Left lung (tissue), 4 donors: ENCODE measurements at regions not wholly inside any gene's neighbourhood (a gene's known extent, or its start where the extent isn't known, plus 50 kb on each side); places are given as distances from the start of the nearest gene placed in this dataset.

ENCODE experiments used
- ATAC-seq: fragments of 200-7000 bp; cut with Tn5 transposase; one replicate; pipeline ENCODE4 v1.9.1; 2020; ENCODE audit warnings: moderate library complexity
- DNase-seq, 4 donors: peaks; one replicate each; pipeline ENCODE4 v3.0.0-alpha.2; 2013 to 2020
- H3K27ac ChIP-seq, 2 donors: fragments of 200-600 bp; sonication (generic) in 1 of 2; one replicate each; pipeline versions ENCODE4 v1.5.0 to v1.8.0; 2020 to 2021
- H3K27me3 ChIP-seq, 2 donors: fragments of 200-600 bp; sonication (generic) in 1 of 2; one replicate each; pipeline versions ENCODE4 v1.5.0 to v1.8.0; 2020 to 2021
- H3K36me3 ChIP-seq, 2 donors: fragments of 200-600 bp; sonication (generic) in 1 of 2; one replicate each; pipeline versions ENCODE4 v1.5.0 to v1.8.0; 2020 to 2021
- H3K4me1 ChIP-seq, 2 donors: fragments of 200-600 bp; one replicate each; pipeline ENCODE4 v1.8.0; 2021
- H3K4me3 ChIP-seq, 2 donors: fragments of 200-600 bp; sonication (generic) in 1 of 2; one replicate each; pipeline versions ENCODE4 v1.5.0 to v1.8.0; 2020 to 2021; ENCODE audit warnings: mild to moderate bottlenecking in 1 of 2
- H3K9me3 ChIP-seq, 2 donors: fragments of 200-600 bp; sonication (generic) in 1 of 2; one replicate each; pipeline versions ENCODE4 v1.5.0 to v1.8.0; 2020 to 2021
- CTCF ChIP-seq, 2 donors: fragments of 200-600 bp; sonication (generic) in 1 of 2; IDR thresholded peaks; one replicate each; pipeline versions ENCODE4 v1.5.0 to v1.8.0; 2021; ENCODE audit warnings: antibody characterized with exemption in 2 of 2
- intact Hi-C, 2 donors: fragments of 100-400 bp; cut with DNase I; formaldehyde crosslinking; loops; one replicate each; pipeline versions ENCODE4 v1.11.2 to v1.14.2; 2022
- donor health status: DM: no; HTN: yes; CAD: no.
- donor health status: DM: no; HTN: no; CAD: no.

- DNase-seq: no peak
- Histone ChIP-seq H3K9me3 (no peaks in the 10 kb centered on the region), H3K36me3 (no peaks in the 10 kb centered on the region), H3K4me3 (no peak overlapping the region), H3K27ac (no peak overlapping the region), H3K27me3 (no peaks in the 10 kb centered on the region), H3K4me1 (no peaks in the 10 kb centered on the region)
- TF ChIP-seq CTCF (IDR thresholded peaks at IDR 0.05): no peak
- ATAC-seq: no peak
- intact Hi-C loops: no loop called here
Measured at GRCh38 chr1:80919426-80919825, 881.3 kb upstream of the ADGRL2 start.

GRCh38 chr1:80918380-80918779 is 882.4 kb upstream of the ADGRL2 start:
- no peak overlapping the region for H3K27ac ChIP-seq
- TF ChIP-seq CTCF (IDR thresholded peaks at IDR 0.05): no peak
- no peaks in the 10 kb centered on the region for H3K4me1 ChIP-seq
- DNase-seq (no peak), ATAC-seq (no peak)
- H3K36me3 ChIP-seq: no peaks in the 10 kb centered on the region
- no peak overlapping the region for H3K4me3 ChIP-seq
- no peaks in the 10 kb centered on the region for H3K27me3 ChIP-seq
- H3K9me3 ChIP-seq: no peaks in the 10 kb centered on the region
- intact Hi-C loops: no loop called here

GRCh38 chr1:80917826-80918225 is 882.9 kb upstream of the ADGRL2 start:
- Histone ChIP-seq H3K27ac (no peak overlapping the region), H3K4me1 (no peaks in the 10 kb centered on the region), H3K4me3 (no peak overlapping the region), H3K36me3 (no peaks in the 10 kb centered on the region), H3K27me3 (no peaks in the 10 kb centered on the region), H3K9me3 (no peaks in the 10 kb centered on the region)
- TF ChIP-seq CTCF (IDR thresholded peaks at IDR 0.05): no peak
- ATAC-seq (no peak), DNase-seq (no peak)
- intact Hi-C loops: no loop called here

GRCh38 chr1:80917225-80917624 is 883.5 kb upstream of the ADGRL2 start:
- Histone ChIP-seq H3K4me1 (no peaks in the 10 kb centered on the region), H3K4me3 (no peak overlapping the region), H3K9me3 (no peaks in the 10 kb centered on the region), H3K36me3 (no peaks in the 10 kb centered on the region), H3K27me3 (no peaks in the 10 kb centered on the region), H3K27ac (no peak overlapping the region)
- ATAC-seq: no peak
- DNase-seq: no peak
- intact Hi-C loops: no loop called here
- no peak for TF ChIP-seq CTCF (IDR thresholded peaks at IDR 0.05)

- ATAC-seq: no peak
- no peaks in the 10 kb centered on the region for H3K27me3 ChIP-seq
- no peaks in the 10 kb centered on the region for H3K36me3 ChIP-seq
- no peak for TF ChIP-seq CTCF (IDR thresholded peaks at IDR 0.05)
- no peaks in the 10 kb centered on the region for H3K4me1 ChIP-seq
- no peak overlapping the region for H3K4me3 ChIP-seq
- no peaks in the 10 kb centered on the region for H3K9me3 ChIP-seq
- DNase-seq: no peak
- H3K27ac ChIP-seq: no peak overlapping the region
- intact Hi-C loops: no loop called here
Measured at GRCh38 chr1:80915491-80915890, 885.2 kb upstream of the ADGRL2 start.
